IMR-90 (cell line): ENCODE measurements at regions not wholly inside any gene's neighbourhood (a gene's known extent, or its start where the extent isn't known, plus 50 kb on each side); places are given as distances from the start of the nearest gene placed in this dataset.

ENCODE experiments used
- CTCF ChIP-seq: conservative IDR thresholded peaks from 2 replicates; pipeline ENCODE4 v1.5.1; 2012; ENCODE audit warnings: mild to moderate bottlenecking, low read depth, low read length, improper control_type of control experiment
- ELK1 ChIP-seq: fragments of 150-350 bp; IDR thresholded peaks from 2 replicates; pipeline ENCODE4 v1.6.1; 2016; ENCODE audit warnings: low read depth, mild to moderate bottlenecking, low read length, moderate library complexity, borderline replicate concordance
- MAFK ChIP-seq: IDR thresholded peaks from 2 replicates; pipeline ENCODE4 v1.6.1; 2012; ENCODE audit warnings: low read depth, low read length, improper control_type of control experiment
- RCOR1 ChIP-seq: IDR thresholded peaks from 2 replicates; pipeline ENCODE4 v1.6.1; 2012; ENCODE audit warnings: mild to moderate bottlenecking, low read length, improper control_type of control experiment; ENCODE audit not compliant: insufficient replicate concordance

DNA sequence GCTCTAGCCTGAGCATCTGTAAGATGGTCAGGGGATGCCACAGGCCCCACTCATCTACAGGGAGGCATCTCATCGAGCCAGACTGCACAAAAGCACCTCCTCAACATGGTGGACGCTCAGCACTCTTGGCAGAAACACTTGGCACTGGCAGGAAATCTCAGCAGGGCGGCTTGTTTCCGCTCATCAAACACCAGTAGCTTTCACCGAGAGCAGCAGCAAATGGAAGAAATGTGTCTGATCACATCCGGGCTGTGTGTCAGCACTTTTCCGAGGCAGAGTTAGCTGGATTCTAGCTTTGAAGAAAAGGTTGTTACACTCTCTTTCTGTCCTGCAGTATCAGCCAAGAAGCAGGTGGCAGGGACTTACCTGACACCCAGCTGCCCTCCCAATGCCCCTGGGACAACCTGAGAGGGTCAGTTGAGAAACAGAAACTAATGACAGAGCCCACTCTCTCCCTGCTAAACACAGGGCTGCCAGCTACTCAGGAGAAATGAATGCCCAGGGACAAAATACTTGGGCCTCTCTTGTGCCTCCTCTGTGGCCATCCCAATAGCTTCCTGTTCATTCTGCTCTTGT lies 68.9 kb upstream of the FZD7 start:
- TF ChIP-seq ELK1 (no peak), RCOR1 (no peak), MAFK (peak; percentile 4; the same call in 1 of the 2 replicates), CTCF (no peak)
